GM21528 (cell line): ENCODE measurements at regions not wholly inside any gene's neighbourhood (a gene's known extent, or its start where the extent isn't known, plus 50 kb on each side); places are given as distances from the start of the nearest gene placed in this dataset.

Source experiments
- ATAC-seq: cut with Tn5 transposase; IDR thresholded peaks from one replicate; pipeline ENCODE4 v1.9.1; 2021; ENCODE audit warnings: mild to moderate bottlenecking, moderate library complexity; ENCODE audit not compliant: unreplicated experiment, low FRiP score

- no peak for ATAC-seq
Measured at GRCh38 chr9:84570482-84571154, 98.9 kb upstream of the NTRK2 start.

- ATAC-seq, result no peak
Measured at GRCh38 chr9:84573083-84573482, 96.4 kb upstream of the NTRK2 start.

- ATAC-seq, result no peak
Measured at GRCh38 chr9:84575705-84576104, 93.8 kb upstream of the NTRK2 start.

- no peak for ATAC-seq
Measured at GRCh38 chr9:84583866-84584265, 85.7 kb upstream of the NTRK2 start.

- ATAC-seq, result no peak
Measured at GRCh38 chr9:84586662-84587061, 82.9 kb upstream of the NTRK2 start.

GRCh38 chr9:84587153-84587552, 82.4 kb upstream of the NTRK2 start:
- no peak for ATAC-seq

GRCh38 chr9:84589542-84589941, 80.0 kb upstream of the NTRK2 start:
- no peak for ATAC-seq

GRCh38 chr9:84590706-84591105, 78.8 kb upstream of the NTRK2 start:
- no peak for ATAC-seq

GRCh38 chr9:84592918-84593317, 76.6 kb upstream of the NTRK2 start:
- no peak for ATAC-seq

- ATAC-seq, result no peak
Measured at GRCh38 chr9:84593352-84593751, 76.2 kb upstream of the NTRK2 start.

- peak; percentile 96 for ATAC-seq
Measured at GRCh38 chr9:84597131-84597530, 72.4 kb upstream of the NTRK2 start.

- no peak for ATAC-seq
Measured at GRCh38 chr9:84598921-84599636, 70.5 kb upstream of the NTRK2 start.

GRCh38 chr9:84600739-84601138, 68.8 kb upstream of the NTRK2 start:
- no peak for ATAC-seq

- ATAC-seq, result no peak
Measured at GRCh38 chr9:84604223-84604622, 65.3 kb upstream of the NTRK2 start.

GRCh38 chr9:84609779-84610178, 59.8 kb upstream of the NTRK2 start:
- no peak for ATAC-seq

- no peak for ATAC-seq
Measured at GRCh38 chr9:84613431-84613830, 56.1 kb upstream of the NTRK2 start.

- ATAC-seq, result no peak
Measured at GRCh38 chr9:84615544-84615943, 54.0 kb upstream of the NTRK2 start.

- no peak for ATAC-seq
Measured at GRCh38 chr9:84617411-84618029, 52.0 kb upstream of the NTRK2 start.
